ENCODE measurements at regions not wholly inside any gene's neighbourhood (a gene's known extent, or its start where the extent isn't known, plus 50 kb on each side); places are given as distances from the start of the nearest gene placed in this dataset.

DNA sequence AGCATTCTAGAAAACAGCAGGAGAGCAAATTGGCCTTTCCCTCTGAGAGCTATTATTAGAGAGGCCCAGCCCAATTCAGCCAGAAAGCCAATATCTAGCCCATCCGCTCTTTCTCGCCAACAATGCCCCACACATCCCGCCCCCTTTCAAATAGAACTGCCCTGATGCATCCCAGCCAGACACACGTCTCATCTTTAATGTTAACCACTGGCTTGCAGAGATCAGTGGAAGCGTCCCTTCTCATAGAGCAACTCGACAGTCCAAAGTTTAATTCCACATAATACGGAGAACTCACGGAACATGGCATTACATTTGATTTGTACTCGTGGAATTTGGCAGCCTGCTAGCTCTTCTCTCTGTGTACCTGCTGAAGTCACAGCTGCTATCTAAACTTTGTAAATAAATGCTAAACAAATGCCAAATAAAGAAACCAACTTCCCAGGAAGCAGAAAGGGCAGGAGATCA lies 304.4 kb downstream of the DHX15 start:
- in situ Hi-C loops (cut with HindIII; ENCODE audit: low sequenced_read_pairs): no loop called here

DNA sequence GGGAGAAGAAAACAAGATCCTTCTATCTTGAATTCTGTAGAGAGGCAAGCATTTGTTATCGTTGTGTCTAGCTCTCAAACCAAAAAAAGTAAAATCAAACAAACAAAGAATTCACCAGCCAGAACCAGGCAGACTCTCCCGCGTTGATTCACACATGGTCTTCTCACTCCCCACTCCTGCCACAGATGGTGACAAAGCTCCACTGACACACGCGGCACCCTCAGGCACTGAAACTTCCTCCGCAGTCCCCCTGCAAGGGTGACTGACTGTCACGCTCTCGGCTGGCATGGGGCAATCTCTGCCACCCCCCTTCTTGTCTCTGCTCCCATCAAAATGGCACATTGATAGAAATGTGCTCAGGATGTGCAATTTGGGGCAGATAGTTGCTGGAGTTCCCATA lies 304.9 kb downstream of the DHX15 start:
- DNase-seq (ENCODE audit: low read depth, low spot score): no peak
- in situ Hi-C loops (cut with HindIII; ENCODE audit: low sequenced_read_pairs): no loop called here
- H3K4me3 ChIP-seq (ENCODE audit: low read depth, low read length): no peak overlapping the region
- TF ChIP-seq, protein P1, sequence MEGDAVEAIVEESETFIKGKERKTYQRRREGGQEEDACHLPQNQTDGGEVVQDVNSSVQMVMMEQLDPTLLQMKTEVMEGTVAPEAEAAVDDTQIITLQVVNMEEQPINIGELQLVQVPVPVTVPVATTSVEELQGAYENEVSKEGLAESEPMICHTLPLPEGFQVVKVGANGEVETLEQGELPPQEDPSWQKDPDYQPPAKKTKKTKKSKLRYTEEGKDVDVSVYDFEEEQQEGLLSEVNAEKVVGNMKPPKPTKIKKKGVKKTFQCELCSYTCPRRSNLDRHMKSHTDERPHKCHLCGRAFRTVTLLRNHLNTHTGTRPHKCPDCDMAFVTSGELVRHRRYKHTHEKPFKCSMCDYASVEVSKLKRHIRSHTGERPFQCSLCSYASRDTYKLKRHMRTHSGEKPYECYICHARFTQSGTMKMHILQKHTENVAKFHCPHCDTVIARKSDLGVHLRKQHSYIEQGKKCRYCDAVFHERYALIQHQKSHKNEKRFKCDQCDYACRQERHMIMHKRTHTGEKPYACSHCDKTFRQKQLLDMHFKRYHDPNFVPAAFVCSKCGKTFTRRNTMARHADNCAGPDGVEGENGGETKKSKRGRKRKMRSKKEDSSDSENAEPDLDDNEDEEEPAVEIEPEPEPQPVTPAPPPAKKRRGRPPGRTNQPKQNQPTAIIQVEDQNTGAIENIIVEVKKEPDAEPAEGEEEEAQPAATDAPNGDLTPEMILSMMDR (IDR thresholded peaks at IDR 0.05; ENCODE audit: low read depth, low read length): no peak

More for the DNA sequence above, 304.4 kb downstream of the DHX15 start:
- TF ChIP-seq, protein P1 (IDR thresholded peaks at IDR 0.05; ENCODE audit: low read depth, low read length): no peak
- no peak for DNase-seq (ENCODE audit: low read depth, low spot score)
- H3K4me3 ChIP-seq (ENCODE audit: low read depth, low read length): no peak overlapping the region

DNA sequence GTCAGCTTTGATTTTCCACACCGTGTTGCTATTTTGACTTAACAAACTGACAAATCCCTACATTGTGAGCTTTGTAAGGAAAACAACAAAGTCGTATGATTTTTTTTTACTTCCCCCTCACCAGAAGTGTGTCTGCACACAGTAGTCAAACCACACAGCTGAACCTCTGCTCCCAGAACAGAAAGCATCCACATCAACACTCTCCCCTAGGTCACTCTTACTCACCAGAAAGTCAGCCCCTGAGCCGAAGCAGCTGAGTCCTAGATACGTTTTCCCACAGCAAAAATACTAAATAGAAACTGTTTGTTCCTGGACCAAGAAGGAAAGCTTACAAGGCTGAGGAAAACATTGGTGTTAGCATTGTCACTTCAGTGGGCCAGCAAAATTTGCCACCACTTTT lies 305.7 kb downstream of the DHX15 start:
- H3K4me3 ChIP-seq (ENCODE audit: low read depth, low read length): no peak overlapping the region
- DNase-seq (ENCODE audit: low read depth, low spot score): no peak
- in situ Hi-C loops (cut with HindIII; ENCODE audit: low sequenced_read_pairs): no loop called here
- TF ChIP-seq, protein P1 (IDR thresholded peaks at IDR 0.05; ENCODE audit: low read depth, low read length): no peak

DNA sequence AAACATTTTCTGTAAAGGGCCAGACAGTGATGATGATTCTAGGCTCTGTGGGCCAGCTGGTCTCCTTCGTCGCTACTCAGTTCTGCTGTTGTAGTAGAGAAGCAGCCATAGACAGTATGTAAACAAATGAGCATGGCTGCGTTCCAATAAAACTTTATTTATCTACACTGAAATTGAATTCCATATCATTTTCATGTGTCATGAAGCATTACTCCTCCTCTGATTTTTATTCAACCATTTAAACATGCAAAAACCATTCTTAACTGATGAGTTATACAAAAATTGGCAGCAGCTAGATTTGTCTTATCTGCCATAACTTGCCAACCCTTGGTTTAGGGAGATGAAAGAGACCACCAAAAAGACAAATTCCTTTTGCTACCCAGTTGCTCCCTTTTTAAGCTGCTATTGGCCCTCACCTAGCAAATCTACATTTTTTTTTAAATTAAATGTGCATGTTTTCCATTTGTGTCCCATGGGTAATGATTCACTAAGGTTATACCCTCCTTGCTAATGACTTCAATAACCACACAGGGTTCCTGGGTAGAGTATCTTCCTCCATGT lies 309.9 kb downstream of the DHX15 start:
- peak; percentile 40 for DNase-seq (ENCODE audit: low read depth, low spot score)
- in situ Hi-C loops (cut with HindIII; ENCODE audit: low sequenced_read_pairs): no loop called here
- TF ChIP-seq, protein P1 (IDR thresholded peaks at IDR 0.05; ENCODE audit: low read depth, low read length): no peak

DNA sequence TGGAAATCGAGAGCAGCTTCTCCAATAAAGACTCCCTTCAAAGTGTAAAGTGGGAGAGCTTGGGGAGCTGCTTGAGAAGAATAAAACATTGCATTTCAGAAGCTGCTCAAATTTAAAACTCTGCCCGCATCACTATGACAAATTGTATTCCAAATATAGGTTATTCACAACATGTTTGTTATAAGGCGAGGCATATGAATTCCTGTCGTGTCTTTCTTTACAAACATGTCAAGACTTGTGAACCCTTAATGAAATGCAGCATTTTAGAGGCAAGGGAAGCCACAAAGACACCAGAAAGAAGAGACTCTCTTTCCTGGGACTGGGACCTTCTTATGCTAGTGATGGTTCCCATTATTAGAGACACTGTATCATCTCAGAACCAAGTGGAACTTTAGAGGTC lies 311.2 kb downstream of the DHX15 start:
- in situ Hi-C loops (cut with HindIII; ENCODE audit: low sequenced_read_pairs): no loop called here
- no peak for DNase-seq (ENCODE audit: low read depth, low spot score)
- H3K4me3 ChIP-seq (ENCODE audit: low read depth, low read length): no peak overlapping the region
- TF ChIP-seq, protein P1 (IDR thresholded peaks at IDR 0.05; ENCODE audit: low read depth, low read length): no peak

More for the DNA sequence above, 309.9 kb downstream of the DHX15 start:
- no peak overlapping the region for H3K4me3 ChIP-seq (ENCODE audit: low read depth, low read length)

DNA sequence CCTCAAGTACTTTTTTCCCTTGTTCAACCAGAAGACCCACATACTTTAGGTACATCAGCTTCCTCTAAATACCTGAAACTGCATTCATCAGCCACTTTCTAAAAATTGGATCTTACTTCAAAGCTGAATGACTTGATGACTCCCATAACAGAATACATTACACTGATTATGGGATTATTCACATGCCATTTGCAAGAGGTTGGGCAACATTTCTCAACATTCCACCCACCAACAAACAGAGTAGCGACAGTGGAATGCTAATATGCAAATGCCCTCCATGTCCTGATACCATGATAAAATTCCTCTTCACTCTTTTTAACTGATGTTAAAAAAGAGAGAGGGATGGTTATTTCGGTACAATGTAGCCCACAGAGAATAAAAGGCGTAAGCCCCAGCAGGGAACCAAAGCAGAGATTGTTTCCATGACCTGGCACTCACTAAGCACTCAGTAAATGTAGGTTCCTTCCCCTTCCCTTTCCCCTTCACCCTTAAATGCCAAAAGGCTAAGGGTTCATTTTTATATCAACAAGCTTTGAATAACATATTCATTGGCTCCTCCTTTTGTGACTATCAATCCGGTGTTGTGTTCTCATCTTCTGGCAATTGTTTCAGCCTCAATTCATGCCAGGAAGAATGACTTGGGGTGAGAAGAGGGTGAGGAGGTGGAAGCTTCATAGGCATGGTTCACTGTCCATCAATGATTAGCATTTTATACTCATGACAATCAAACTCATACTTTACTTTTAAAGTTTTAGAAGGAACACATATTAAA lies 317.2 kb downstream of the DHX15 start:
- H3K4me3 ChIP-seq (ENCODE audit: low read depth, low read length): no peak overlapping the region
- in situ Hi-C loops (cut with HindIII; ENCODE audit: low sequenced_read_pairs): no loop called here
- TF ChIP-seq, protein P1 (IDR thresholded peaks at IDR 0.05; ENCODE audit: low read depth, low read length): no peak
- DNase-seq (ENCODE audit: low read depth, low spot score): peak; percentile 64
